DMS 273 treated with DMSO at 0.1 percent for 48 hours (cell line): ENCODE measurements at regions not wholly inside any gene's neighbourhood (a gene's known extent, or its start where the extent isn't known, plus 50 kb on each side); places are given as distances from the start of the nearest gene placed in this dataset.
"Not testable (repeated sequence)": the region's sequence is repeated elsewhere in the genome, so short reads cannot be mapped to it uniquely, and the experiment has no call there.

Experiments used
- DNase-seq: peaks from one replicate; lab custom pipeline; 2025; lab: John Stamatoyannopoulos, UW

DNA sequence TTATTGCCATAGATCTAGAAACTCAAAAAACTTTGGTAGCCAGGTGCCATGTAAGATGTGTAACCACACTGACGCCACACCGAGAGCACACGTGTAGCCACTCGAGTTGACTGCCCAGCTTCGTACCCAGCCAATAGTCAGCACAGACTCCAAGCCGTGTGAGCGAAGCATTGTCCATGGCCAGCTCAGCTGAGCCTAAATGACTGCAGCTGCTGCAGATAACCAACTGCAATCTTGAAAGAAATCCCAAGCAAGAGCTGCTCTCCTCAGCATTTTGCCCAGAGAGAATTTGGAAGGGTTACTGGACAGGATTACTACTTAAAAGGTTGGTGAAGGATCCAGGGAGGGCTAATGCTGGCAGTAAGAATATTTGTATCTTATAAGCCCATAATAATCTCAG lies 193.0 kb upstream of the THRB start:
- DNase-seq, result no peak

- DNase-seq, result no peak
Measured at GRCh38 chr3:24688446-24689148, 193.9 kb upstream of the THRB start.

DNA sequence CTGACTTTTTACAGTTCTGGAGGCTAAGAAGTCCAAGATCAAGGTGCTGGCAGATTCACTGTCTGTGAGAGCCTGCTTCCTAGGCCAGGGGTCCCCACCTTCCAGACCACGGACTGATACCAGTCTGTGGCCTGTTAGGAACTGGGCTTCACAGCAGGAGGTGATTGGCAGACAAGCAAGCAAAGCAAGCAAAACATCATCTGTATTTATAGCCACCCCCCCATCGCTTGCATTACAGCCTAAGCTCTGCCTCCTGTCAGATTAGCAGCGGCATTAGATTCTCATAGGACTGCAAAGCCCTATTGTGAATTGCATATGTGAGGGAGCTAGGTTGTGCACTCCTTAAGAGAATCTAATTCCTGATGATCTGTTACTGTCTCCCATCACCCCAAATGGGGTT lies 194.7 kb upstream of the THRB start:
- DNase-seq, result no peak

DNA sequence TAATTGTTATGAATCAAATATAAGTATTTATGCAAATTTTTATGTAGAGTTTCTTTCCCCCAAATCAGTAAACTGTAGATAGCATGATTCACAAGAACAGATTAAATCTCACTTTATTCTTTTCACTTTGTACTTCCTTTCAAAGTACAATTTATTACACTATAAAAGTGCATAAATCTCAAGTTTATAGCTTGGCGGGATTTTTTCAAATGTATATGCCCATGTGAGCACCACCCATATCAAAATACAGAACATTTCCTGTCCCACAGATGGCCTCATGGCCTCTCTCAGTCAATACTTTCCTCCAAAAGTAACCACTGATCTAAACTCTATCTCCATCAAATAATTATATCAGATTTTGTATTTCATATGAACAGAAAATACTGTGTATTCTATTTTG lies 196.1 kb upstream of the THRB start:
- no peak for DNase-seq

DNA sequence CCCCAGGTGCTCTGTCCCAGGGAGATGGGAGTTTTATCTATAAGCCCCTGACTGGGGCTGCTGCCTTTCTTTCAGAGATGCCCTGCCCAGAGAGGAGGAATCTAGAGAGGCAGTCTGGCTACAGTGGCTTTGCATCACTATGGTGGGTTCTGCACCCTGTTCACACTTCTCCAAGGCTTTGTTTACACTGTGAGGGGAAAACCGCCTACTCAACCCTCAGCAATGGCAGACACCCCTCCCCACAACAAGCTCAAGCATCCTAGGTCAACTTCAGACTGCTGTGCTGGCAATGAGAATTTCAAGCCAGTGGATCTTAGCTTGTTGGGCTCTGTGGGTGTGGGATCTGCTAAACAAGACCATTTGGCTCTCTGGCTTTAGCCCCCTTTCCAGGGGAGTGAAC lies 204.4 kb upstream of the THRB start:
- DNase-seq, result not testable (repeated sequence)

DNA sequence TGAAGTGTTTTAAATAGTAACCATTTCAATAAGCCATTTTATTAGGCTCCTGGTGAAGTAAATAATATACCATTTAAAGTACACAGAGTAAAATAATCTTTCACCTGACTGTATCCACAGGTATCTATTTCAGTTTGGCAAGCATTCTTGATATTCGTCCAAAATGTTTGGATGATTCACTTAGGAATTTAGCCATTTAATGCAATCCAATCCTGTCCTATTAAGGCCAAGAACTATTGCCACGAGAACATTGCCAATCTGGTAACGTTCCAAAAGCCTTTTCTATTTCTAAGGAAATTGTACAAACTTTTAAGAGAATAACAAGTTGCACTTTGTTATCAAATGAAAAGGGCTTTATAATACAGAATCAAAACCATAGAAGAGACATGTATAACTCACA lies 209.8 kb upstream of the THRB start:
- DNase-seq, result no peak

GRCh38 chr3:24707936-24708335 lies 213.3 kb upstream of the THRB start:
- no peak for DNase-seq

DNA sequence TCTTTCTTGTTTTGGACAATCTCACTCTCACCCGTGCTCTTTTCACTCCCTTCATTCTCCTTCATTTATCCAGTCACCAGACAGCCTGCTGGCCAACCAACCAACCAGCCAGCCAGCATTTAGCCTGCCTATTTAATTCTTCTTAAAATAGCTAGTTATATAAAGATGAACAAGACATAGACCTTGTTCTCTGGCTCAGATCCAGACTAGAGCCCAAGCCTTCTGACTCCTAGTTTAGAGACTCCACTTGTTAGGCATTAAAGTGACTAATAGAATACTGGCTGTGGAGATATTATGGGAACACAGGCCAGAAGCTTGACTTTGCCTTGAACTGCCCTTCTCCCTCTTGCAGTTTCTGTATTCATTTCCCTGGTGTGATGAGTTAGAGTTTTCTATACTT lies 215.3 kb upstream of the THRB start:
- no peak for DNase-seq

GRCh38 chr3:24713516-24713915 lies 218.9 kb upstream of the THRB start:
- DNase-seq, result no peak

DNA sequence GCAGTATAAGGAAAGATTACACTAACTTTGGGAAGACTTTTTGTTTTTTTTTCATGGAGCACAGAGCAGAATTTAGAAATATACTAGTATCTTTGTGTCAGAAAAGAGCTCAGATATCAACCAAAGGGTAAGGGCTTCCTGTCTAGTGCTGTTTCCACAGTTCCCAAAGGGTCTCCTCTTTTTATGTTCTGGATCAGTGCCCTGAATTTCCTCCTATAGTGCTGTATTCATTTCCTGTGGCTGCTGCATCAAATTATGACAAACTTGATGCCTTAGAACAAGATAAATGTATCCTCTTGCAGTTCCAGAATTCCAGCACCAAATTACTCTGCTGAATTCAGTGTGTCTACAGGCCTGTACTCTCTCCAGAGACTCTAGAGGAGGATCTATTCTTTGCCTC lies 219.8 kb upstream of the THRB start:
- no peak for DNase-seq

- DNase-seq, result no peak
Measured at GRCh38 chr3:24715171-24715792, 220.6 kb upstream of the THRB start.

DNA sequence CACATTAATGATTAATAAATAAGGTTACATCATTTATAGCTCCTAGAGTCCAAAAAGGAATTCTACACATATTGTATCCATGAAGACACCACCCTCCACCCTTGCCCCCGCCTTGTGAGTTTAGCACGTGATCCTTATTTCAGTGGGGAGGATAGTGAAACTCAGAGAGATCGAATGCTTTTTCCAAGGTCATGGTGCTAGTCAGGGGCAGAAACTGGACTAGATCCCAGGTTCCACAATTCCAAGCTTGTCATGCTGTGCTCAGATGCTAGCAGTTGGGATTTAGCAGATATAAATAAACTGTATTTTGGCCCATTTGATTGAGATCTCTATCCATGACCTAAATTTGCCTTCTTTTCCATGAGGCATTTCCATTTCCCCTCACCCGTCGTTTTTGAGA lies 227.4 kb upstream of the THRB start:
- no peak for DNase-seq

DNA sequence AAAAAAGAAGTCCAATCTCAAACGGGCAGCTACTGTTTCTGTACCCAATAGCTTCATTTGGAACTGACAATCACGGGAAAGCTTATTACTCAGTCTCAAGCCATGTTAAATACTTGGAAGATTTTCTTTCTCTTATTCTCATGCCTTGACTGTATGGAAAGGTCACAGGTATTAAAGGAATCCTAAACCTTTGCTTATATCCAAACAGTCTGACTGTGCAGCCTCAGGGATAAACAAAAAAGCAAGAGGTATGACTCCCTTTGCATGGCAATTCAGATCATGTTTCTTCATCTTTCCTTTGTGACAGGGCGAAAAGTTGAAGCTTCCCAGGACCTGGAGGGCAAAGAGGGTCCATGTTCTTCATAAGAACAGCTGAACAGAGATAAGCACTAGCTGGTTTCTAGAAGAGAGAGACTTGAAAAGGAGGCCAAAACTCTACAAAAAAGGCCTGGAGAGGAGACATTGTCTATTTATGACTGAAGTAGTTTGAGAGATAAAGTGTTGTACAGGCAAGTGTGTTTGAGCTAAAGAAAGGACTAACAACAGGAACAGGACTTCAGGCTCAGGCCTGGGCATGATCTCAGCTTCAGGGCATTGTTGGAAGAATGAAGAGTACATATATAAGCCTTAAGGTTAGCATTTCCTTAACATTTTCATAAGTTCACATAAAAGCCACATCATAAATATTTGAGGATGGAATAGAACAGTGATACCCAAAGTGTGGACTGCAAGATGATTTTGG lies 231.0 kb upstream of the THRB start:
- no peak for DNase-seq

- DNase-seq, result no peak
Measured at GRCh38 chr3:24726423-24726822, 231.8 kb upstream of the THRB start.

DNA sequence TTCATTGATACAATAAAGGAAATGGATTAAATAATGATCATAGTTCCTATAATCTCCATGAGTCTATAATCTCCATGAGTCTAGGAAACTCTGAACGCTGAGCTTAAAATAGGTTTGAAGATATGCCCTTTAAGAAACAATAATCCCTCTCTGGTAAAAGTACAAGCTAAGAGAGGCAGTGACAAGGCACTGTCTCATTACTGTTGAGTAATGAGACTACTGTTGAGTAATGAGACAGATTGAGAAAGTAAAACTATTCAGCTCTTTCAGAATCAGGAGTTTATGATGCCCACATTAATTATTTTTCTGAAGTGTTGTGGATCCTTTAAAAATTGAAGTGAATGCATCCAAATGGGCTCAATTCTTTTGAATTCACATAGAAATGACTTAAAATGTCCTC lies 235.5 kb upstream of the THRB start:
- DNase-seq, result no peak

GRCh38 chr3:24734019-24734418 lies 239.4 kb upstream of the THRB start:
- no peak for DNase-seq

- no peak for DNase-seq
Measured at GRCh38 chr3:24736701-24737100, 242.1 kb upstream of the THRB start.

DNA sequence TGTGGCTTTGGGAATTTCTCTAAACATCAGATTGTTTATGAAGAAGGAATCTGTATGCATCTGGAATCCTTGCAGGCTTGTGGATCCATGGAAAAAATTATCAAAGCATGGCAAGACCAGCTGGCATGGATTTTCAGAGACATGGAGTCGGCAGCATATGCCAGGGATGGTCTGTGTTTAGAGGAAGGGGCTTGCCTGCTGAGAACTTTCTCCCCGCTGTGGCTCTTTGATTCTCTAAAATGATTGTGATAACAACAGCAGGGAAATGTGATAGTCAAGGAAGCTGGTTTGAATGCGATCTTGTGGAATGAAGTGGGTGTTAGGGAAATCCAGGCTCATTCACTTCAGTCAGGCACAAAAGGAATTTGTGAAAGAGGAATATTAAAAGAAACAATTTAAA lies 245.7 kb upstream of the THRB start:
- no peak for DNase-seq

- DNase-seq, result no peak
Measured at GRCh38 chr3:24741506-24741905, 246.9 kb upstream of the THRB start.

DNA sequence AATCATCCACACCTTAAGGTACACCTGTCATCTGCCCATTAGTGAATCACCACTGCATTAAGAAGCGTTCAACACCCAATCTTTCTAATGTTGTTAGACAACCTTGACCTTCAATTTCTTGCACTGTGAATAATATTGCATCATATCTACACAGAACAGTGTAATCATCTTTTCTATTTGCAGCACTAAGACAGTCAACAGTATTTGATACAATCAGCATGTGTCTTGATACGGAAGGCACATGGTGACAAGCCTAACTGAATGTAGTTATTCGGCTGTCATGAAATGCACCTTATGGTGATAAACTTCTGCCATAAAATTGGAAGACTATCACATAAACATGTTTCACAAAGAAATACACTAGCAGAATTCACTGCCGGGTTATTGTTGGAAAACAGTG lies 253.9 kb upstream of the THRB start:
- no peak for DNase-seq

DNA sequence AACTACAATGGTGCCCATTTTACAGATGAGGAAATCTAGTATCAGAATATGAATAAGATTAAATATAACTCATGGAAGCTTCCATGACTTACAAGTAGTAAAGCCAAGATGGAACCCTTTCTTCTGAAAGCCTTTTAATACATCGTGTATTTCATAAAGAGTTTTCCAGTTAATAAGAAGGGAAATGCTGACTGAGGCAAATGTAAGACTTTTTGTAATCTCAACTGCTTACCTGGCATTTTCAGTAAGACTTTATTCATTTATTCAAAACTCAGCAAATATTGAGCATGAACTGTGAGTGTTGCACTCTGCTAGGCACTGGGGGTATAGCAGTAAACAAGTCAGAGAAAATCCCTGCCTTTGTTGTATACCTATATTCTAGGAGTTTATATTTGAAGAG lies 256.4 kb upstream of the THRB start:
- no peak for DNase-seq

DNA sequence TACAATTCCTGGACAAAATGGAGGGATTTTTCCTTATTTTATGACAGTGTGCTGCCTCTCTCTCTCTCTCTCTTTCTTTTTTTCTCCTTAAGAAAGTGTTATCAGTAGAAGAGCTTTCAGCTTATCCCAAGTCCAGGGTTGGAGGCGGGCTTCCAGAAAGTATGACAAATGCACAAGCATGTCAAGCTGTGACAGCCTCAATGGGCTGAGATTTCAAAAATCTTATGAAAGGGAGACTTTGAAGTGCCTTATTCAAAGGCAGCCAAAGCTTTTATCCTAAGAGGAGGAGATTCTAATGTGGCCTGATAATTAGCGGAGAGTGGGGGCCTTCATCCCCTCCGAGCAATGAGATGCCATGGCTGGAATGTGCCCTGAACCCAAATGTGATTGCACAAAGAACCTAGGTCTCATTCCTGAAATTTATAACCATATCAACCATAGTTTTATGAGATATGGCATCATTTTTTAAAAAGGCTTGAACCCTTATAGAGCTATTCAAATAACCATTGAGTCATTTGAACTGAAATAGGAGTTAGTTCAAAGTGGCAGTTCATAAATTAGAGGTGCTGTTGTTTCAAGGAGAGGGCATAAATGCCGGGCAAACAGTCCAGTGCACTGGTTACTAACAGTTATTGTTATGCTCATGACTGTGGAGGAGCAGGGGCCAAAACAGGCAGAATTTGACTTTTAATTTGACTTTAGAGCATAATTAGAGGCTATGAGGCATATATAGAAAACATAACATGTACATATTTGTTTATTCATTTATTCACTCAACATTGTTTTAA lies 261.6 kb upstream of the THRB start:
- DNase-seq, result no peak

DNA sequence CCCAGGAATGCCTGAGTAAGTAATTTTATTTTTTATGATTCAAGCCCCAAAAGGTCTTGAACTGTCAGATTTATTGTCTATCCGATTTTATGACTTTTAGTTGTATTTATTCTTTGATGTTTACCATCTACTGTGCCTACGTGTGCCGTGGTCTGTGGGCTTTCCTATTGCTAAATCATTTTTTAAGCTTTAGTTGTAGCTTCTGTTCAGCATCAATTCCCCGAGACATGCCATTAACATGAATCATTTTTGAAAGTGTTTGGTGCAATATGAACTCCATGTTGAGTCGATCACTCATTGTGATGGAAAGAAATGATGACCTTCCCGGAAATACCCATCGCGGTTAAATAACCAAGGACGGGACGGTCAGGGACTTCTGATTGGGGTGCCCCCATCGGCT lies 268.7 kb upstream of the THRB start:
- no peak for DNase-seq
